GM19023 (cell line): ENCODE measurements at regions not wholly inside any gene's neighbourhood (a gene's known extent, or its start where the extent isn't known, plus 50 kb on each side); places are given as distances from the start of the nearest gene placed in this dataset.

Source experiments
- ATAC-seq: cut with Tn5 transposase; IDR thresholded peaks from one replicate; pipeline ENCODE4 v1.9.1; 2021; ENCODE audit warnings: mild to moderate bottlenecking, moderate library complexity; ENCODE audit not compliant: unreplicated experiment

- ATAC-seq: no peak
Measured at GRCh38 chr14:22458737-22459136, 130.3 kb downstream of the DAD1 start.

GRCh38 chr14:22456998-22457594 is 131.9 kb downstream of the DAD1 start:
- no peak for ATAC-seq

- ATAC-seq: no peak
Measured at GRCh38 chr14:22456421-22456820, 132.6 kb downstream of the DAD1 start.

GRCh38 chr14:22452330-22452729 is 136.7 kb downstream of the DAD1 start:
- ATAC-seq: no peak

GRCh38 chr14:22450266-22450665 is 138.8 kb downstream of the DAD1 start:
- ATAC-seq: no peak

- no peak for ATAC-seq
Measured at GRCh38 chr14:22449600-22449905, 139.5 kb downstream of the DAD1 start.

- peak; percentile 37 for ATAC-seq
Measured at GRCh38 chr14:22448905-22449599, 140.0 kb downstream of the DAD1 start.

- peak; percentile 62 for ATAC-seq
Measured at GRCh38 chr14:22448035-22448904, 140.8 kb downstream of the DAD1 start.

- ATAC-seq: no peak
Measured at GRCh38 chr14:22438742-22439141, 150.3 kb downstream of the DAD1 start.

GRCh38 chr14:22434901-22435550 is 154.0 kb downstream of the DAD1 start:
- no peak for ATAC-seq

GRCh38 chr14:22434030-22434429 is 155.0 kb downstream of the DAD1 start:
- no peak for ATAC-seq

GRCh38 chr14:22433069-22433468 is 156.0 kb downstream of the DAD1 start:
- no peak for ATAC-seq

- ATAC-seq: no peak
Measured at GRCh38 chr14:22432348-22432976, 156.6 kb downstream of the DAD1 start.

GRCh38 chr14:22429546-22430294 is 159.3 kb downstream of the DAD1 start:
- no peak for ATAC-seq

GRCh38 chr14:22428700-22429291 is 160.2 kb downstream of the DAD1 start:
- no peak for ATAC-seq

- ATAC-seq: no peak
Measured at GRCh38 chr14:22427771-22428231, 161.2 kb downstream of the DAD1 start.

GRCh38 chr14:22426711-22427110 is 162.3 kb downstream of the DAD1 start:
- ATAC-seq: no peak

GRCh38 chr14:22423958-22424357 is 165.1 kb downstream of the DAD1 start:
- no peak for ATAC-seq

- no peak for ATAC-seq
Measured at GRCh38 chr14:22422238-22422637, 166.8 kb downstream of the DAD1 start.
